VCaP (cell line): ENCODE measurements at regions not wholly inside any gene's neighbourhood (a gene's known extent, or its start where the extent isn't known, plus 50 kb on each side); places are given as distances from the start of the nearest gene placed in this dataset.
"Not testable (repeated sequence)": the region's sequence is repeated elsewhere in the genome, so short reads cannot be mapped to it uniquely, and the experiment has no call there.

Experiments
- H3K27ac ChIP-seq: fragments of 450-650 bp; 2 replicates; pipeline ENCODE4 v1.5.1; 2017
- TF ChIP-seq, protein P1 (sequence below): fragments of 450-650 bp; conservative IDR thresholded peaks from 2 replicates; pipeline ENCODE4 v1.5.1; 2017; ENCODE audit warnings: mild to moderate bottlenecking, moderate library complexity

DNA sequence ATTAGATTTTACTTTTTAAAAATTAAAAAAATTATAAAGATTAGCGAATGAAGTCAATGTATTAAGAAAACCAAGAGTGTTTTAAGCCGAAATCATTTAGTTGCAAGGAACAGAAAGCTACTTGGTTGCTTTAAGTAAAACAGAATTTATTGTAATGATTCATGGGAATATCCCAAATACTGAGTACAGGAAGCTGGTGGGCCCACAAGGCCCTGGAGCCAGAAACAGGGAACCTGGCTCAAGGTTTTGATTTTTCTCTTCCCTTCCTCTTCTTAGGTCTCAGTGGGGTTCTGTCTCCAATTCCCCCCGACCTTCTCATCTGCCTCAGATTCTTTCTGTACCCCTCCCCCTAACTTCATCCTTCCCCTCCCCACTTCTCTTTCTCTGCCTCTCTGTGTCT is 229.0 kb downstream of the TLE3 start:
- TF ChIP-seq, protein P1, sequence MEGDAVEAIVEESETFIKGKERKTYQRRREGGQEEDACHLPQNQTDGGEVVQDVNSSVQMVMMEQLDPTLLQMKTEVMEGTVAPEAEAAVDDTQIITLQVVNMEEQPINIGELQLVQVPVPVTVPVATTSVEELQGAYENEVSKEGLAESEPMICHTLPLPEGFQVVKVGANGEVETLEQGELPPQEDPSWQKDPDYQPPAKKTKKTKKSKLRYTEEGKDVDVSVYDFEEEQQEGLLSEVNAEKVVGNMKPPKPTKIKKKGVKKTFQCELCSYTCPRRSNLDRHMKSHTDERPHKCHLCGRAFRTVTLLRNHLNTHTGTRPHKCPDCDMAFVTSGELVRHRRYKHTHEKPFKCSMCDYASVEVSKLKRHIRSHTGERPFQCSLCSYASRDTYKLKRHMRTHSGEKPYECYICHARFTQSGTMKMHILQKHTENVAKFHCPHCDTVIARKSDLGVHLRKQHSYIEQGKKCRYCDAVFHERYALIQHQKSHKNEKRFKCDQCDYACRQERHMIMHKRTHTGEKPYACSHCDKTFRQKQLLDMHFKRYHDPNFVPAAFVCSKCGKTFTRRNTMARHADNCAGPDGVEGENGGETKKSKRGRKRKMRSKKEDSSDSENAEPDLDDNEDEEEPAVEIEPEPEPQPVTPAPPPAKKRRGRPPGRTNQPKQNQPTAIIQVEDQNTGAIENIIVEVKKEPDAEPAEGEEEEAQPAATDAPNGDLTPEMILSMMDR = no peak
- peak overlapping the region; percentile 36 for H3K27ac ChIP-seq

DNA sequence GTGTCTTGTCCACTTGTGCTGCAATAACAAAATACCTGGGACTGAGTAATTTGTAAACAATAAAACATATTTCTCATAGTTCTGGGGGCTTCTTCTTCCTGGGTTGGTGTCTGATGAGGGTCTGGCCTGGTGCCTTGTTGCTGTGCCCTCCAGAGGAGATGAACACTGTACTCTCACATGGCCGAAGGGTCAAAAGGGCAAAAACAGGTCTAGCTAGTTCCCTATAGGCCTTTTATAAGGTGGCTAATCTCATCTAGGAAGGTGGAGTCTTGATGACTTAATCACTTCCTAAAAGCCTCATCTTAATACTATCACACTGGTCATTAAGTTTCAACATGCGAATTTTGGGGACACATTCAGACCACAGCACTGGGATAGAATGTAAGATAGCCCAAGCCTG is 228.4 kb downstream of the TLE3 start:
- TF ChIP-seq, protein P1 = no peak
- H3K27ac ChIP-seq = peak overlapping the region; percentile 36

DNA sequence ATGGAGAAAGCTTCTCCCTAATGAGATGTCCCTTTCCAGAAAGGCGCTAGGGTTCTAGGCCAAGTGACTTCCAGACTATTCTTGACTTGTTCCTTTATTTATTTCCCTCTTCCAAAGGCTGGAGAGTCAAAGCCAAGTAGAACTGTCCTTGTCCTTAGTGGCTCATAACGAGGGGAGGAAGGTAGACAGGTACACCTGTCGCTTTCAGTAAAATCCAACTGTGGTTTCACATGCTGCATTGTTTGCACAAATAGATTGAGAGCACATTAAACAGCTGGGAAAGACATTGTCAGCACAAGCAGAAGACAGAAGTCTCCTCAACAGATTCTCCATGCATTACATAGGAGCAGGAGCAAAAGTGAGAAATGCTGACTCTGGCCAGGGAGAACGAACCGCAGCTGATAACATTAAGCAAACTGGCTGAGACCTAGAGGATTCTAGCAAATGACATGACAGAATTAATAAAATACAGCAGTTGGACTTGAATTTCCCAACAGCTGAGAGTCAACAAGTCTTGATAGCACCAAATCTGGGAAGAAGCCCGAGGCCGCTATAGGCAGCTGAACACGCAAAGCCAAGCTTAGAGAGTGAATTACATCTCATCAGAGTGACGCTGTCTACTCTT is 227.7 kb downstream of the TLE3 start:
- peak overlapping the region; percentile 36; the same call in 1 of the 2 replicates for H3K27ac ChIP-seq
- TF ChIP-seq, protein P1 = no peak

DNA sequence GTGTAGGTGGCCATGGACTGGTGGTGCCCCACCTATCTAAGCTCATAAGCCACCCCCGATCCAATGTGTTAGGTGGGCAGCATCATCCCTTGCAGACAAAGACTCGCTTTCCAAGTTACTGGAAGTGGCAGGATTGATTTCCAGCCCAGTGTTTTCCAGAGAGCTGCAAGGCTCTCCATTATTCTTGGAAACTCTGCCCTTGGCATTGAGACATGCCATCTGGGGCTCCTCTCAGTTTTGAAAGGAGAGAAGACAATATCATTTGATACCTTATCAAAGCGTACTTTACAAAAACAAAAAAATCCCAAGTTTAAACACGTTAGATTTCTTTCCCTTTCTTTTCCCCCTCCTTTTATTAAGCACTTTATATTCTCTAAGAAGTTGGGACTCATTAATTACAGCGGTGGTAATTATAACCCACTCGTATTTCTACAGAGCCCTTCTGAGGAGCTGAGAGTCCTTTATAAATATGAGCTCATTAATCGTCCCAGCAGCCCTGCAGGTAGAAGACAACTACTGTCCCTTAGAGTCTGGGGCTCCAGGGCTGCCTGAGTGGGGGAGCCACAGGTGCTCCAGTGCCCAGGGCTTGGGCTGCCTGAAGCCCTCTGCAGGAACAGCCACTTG is 226.1 kb downstream of the TLE3 start:
- H3K27ac ChIP-seq = no peak overlapping the region
- TF ChIP-seq, protein P1 = no peak

DNA sequence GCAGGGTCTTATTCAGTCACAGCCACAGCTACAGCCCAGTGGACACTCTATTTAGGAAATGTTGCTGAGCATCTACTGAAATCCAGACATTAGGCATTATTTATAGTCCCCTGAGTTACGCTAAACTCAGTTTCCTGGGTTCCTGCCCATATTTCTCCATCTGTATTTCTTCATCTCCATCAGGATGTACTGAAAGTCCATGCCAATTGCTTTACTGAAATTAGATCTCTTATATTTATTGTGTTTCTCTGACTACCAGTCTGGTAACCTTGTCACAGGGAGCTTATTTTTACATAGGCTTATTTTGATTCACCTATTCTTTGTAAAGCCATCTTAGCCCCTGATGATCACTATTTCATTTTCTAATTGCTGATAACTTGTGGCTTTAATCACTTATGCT is 223.9 kb downstream of the TLE3 start:
- TF ChIP-seq, protein P1 = no peak
- no peak overlapping the region for H3K27ac ChIP-seq

DNA sequence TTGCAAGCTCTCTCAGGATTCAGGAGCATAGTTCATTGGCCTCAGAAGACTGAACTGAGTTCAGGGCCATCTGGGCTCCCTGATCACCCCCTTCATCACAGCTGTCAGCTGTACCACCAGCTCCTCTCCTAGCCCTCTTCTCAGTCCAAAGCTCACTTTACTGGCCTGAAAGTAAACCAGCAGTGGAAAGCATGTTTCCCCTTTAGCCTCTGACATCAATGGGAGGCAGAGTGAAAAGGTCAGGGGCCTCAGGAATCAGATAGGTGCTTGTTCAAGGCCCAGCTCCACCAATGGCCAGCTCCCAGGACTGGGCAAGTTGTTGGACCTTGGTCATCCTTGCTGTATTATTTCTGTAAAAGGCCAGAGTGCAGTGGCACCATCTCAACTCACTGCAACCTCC is 223.4 kb downstream of the TLE3 start:
- H3K27ac ChIP-seq = no peak overlapping the region
- TF ChIP-seq, protein P1 = no peak

DNA sequence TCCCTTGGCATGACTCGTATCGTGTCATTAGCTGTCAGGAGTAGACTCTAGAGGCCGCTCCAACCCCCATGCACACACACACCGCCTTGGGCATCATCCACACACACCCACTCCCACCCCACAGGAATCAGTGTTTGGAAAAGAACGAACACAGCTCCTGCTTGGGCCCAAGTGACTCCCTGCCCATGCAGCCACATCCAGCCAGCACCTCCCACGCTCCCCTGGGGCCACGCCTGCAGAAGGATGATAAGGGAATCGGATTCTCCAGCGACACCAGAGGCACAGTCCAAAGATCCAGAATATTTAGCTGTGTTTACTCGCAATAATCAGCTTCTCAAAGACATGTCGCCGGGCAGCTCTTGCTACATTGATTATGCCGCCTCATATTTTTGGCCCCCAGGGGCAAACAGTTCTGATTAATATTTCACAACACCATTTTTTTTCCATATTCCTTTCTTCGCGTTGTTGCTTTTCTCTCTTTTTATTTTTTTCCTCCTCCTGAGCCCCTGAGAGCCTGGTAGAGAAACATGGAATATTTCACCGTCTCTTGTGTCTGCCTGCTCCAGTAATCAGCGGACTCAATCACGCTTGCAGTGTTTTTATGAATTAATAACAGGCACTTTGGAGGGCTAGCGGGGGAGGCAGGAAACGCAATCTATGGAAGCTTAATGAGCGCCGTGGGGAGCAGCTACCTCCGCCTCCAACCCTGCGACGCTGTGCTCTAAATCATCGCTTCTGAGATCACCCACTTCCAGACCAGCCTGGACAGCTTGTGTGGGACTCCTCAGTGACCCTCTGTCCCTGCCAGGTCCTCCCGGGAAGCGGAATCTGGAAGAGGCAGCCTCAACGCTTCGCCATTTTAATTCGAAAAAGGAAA is 221.4 kb downstream of the TLE3 start:
- TF ChIP-seq, protein P1 = no peak
- no peak overlapping the region for H3K27ac ChIP-seq

DNA sequence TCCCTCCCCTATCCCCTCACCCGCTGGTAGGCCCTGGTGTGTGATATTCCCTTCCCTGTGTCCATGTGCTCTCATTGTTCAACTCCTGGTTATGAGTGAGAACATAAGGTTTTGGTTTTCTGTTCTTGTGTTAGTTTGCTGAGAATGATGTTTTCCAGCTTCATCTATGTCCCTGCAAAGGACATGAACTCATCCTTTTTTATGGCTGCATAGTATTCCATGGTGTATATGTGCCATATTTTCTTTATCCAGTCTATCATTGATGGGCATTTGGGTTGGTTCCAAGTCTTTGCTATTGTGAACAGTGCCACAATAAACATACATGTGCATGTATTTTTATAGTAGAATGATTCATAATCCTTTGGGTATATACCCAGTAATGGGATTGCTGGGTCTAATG is 217.8 kb downstream of the TLE3 start:
- not testable (repeated sequence) for H3K27ac ChIP-seq
